Left colon (tissue), 2 donors: ENCODE measurements at regions not wholly inside any gene's neighbourhood (a gene's known extent, or its start where the extent isn't known, plus 50 kb on each side); places are given as distances from the start of the nearest gene placed in this dataset.

Experiments used
- ATAC-seq: fragments of 200-7000 bp; cut with Tn5 transposase; one replicate; pipeline ENCODE4 v1.9.1; 2020; ENCODE audit warnings: mild to moderate bottlenecking, moderate library complexity
- DNase-seq, 2 donors: peaks; one replicate each; pipeline ENCODE4 v3.0.0-alpha.2; 2020
- intact Hi-C, 2 donors: fragments of 100-400 bp; cut with DNase I in 1 of 2; cut with micrococcal nuclease in 1 of 2; formaldehyde crosslinking; loops; one replicate each; pipeline versions ENCODE4 v1.11.2 to v1.14.0; 2022; cut with DNase I, micrococcal nuclease
- donor health status: DM: no; HTN: no; CAD: no.
- donor health status: DM: yes; HTN: yes; CAD: no.

- no peak for DNase-seq
- peak; percentile 43 for ATAC-seq
- intact Hi-C loops: no loop called here
Measured at GRCh38 chr1:213656503-213656902, 331.3 kb upstream of the PROX1 start.

- DNase-seq (no peak), ATAC-seq (peak; percentile 67)
- intact Hi-C loops: no loop called here
Measured at GRCh38 chr1:213657013-213657412, 330.8 kb upstream of the PROX1 start.

- intact Hi-C loops: no loop called here
Measured at GRCh38 chr1:213657879-213658278, 329.9 kb upstream of the PROX1 start.

GRCh38 chr1:213658457-213658856, 329.3 kb upstream of the PROX1 start:
- ATAC-seq (peak; percentile 85), DNase-seq (no peak)
- intact Hi-C loops: no loop called here

More at GRCh38 chr1:213657879-213658278, 329.9 kb upstream of the PROX1 start:
- DNase-seq (no peak), ATAC-seq (peak; percentile 51)

- ATAC-seq (no peak), DNase-seq (no peak)
- intact Hi-C loops: no loop called here
Measured at GRCh38 chr1:213659580-213660547, 327.9 kb upstream of the PROX1 start.

GRCh38 chr1:213661302-213661701, 326.5 kb upstream of the PROX1 start:
- intact Hi-C loops: no loop called here
- ATAC-seq: no peak
- no peak for DNase-seq

GRCh38 chr1:213666113-213666512, 321.7 kb upstream of the PROX1 start:
- ATAC-seq: no peak
- intact Hi-C loops: no loop called here

GRCh38 chr1:213666922-213667321, 320.9 kb upstream of the PROX1 start:
- ATAC-seq (no peak), DNase-seq (no peak)
- intact Hi-C loops: no loop called here

More at GRCh38 chr1:213666113-213666512, 321.7 kb upstream of the PROX1 start:
- DNase-seq: no peak

GRCh38 chr1:213669512-213669911, 318.3 kb upstream of the PROX1 start:
- intact Hi-C loops: no loop called here
- ATAC-seq (peak; percentile 76), DNase-seq (no peak)

GRCh38 chr1:213669964-213670691, 317.6 kb upstream of the PROX1 start:
- intact Hi-C loops: no loop called here
- DNase-seq (peak; percentile 45 to 63), ATAC-seq (peak; percentile 73)

GRCh38 chr1:213670692-213671023, 317.1 kb upstream of the PROX1 start:
- DNase-seq: no peak
- intact Hi-C loops: no loop called here
- no peak for ATAC-seq

GRCh38 chr1:213675043-213675442, 312.7 kb upstream of the PROX1 start:
- DNase-seq: no peak
- ATAC-seq: peak; percentile 66
- intact Hi-C loops: no loop called here

GRCh38 chr1:213676736-213677135, 311.0 kb upstream of the PROX1 start:
- no peak for DNase-seq
- ATAC-seq: no peak
- intact Hi-C loops: no loop called here

- ATAC-seq (no peak), DNase-seq (no peak)
- intact Hi-C loops: no loop called here
Measured at GRCh38 chr1:213678348-213678747, 309.4 kb upstream of the PROX1 start.

GRCh38 chr1:213678753-213679152, 309.0 kb upstream of the PROX1 start:
- intact Hi-C loops: no loop called here
- no peak for ATAC-seq
- DNase-seq: no peak

GRCh38 chr1:213679153-213679552, 308.6 kb upstream of the PROX1 start:
- no peak for ATAC-seq
- no peak for DNase-seq
- intact Hi-C loops: no loop called here

GRCh38 chr1:213680677-213681325, 307.0 kb upstream of the PROX1 start:
- intact Hi-C loops: no loop called here
- no peak for ATAC-seq
- DNase-seq: no peak

- intact Hi-C loops: no loop called here
- no peak for DNase-seq
- ATAC-seq: no peak
Measured at GRCh38 chr1:213681788-213682340, 305.9 kb upstream of the PROX1 start.

GRCh38 chr1:213683529-213683928, 304.2 kb upstream of the PROX1 start:
- ATAC-seq (peak; percentile 70), DNase-seq (peak; percentile 43 to 52)
- intact Hi-C loops: no loop called here
